SK-N-MC (cell line): ENCODE measurements at regions not wholly inside any gene's neighbourhood (a gene's known extent, or its start where the extent isn't known, plus 50 kb on each side); places are given as distances from the start of the nearest gene placed in this dataset.

Source experiments
- EZH2 ChIP-seq: fragments of 200-600 bp; sonication (generic); IDR thresholded peaks from one replicate; pipeline ENCODE4 v1.6.1; 2017; ENCODE audit warnings: antibody characterized with exemption
- FOXP2 ChIP-seq: optimal IDR thresholded peaks from 2 replicates; pipeline ENCODE3; 2011; ENCODE audit warnings: mild to moderate bottlenecking, moderate library complexity; ENCODE audit not compliant: insufficient read depth; ENCODE audit errors: extremely low read length, control extremely low read depth
- POLR2AphosphoS5 ChIP-seq: IDR thresholded peaks from 2 replicates; pipeline ENCODE4 v1.6.1; 2012; ENCODE audit warnings: mild to moderate bottlenecking, low read depth, low read length, borderline replicate concordance

DNA sequence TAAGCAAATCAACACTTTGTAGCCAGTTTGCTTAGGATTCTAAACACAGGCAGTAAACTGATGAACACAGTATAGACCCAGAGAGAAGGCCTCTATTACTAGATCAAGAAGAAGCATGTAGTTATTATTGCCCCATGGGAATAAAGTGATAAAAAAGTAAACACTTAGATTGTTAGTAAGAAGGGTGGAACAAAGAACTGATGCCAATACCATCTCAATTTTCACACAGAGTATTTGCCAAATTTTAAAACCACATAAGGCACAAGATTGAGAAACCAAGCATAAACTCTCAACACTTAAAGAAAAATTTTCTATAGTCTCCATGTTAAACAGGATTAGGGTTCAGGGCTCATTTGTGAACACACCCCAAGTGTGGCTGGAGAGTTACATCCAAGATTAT, 77.0 kb upstream of the SYT1 start:
- TF ChIP-seq EZH2: no peak
- TF ChIP-seq POLR2AphosphoS5: no peak
- TF ChIP-seq FOXP2: no peak
